ENCODE measurements at regions not wholly inside any gene's neighbourhood (a gene's known extent, or its start where the extent isn't known, plus 50 kb on each side); places are given as distances from the start of the nearest gene placed in this dataset.
"Not testable (repeated sequence)": the region's sequence is repeated elsewhere in the genome, so short reads cannot be mapped to it uniquely, and the experiment has no call there.

GRCh38 chr11:23151819-23152218, 291.5 kb upstream of the CCDC179 start:
- no peak for DNase-seq

- DNase-seq: no peak
These were observed 295.2 kb upstream of the CCDC179 start for GRCh38 chr11:23155503-23155902.

GRCh38 chr11:23164022-23164421, 303.7 kb upstream of the CCDC179 start:
- DNase-seq: no peak

- DNase-seq: no peak
These were observed 306.1 kb upstream of the CCDC179 start for GRCh38 chr11:23166376-23166775.

- no peak for DNase-seq
These were observed 319.3 kb upstream of the CCDC179 start for GRCh38 chr11:23179609-23180008.

- no peak for DNase-seq
These were observed 320.9 kb upstream of the CCDC179 start for GRCh38 chr11:23181022-23181807.

- DNase-seq: peak; percentile 11 to 17
These were observed 332.0 kb upstream of the CCDC179 start for GRCh38 chr11:23192256-23192655.

- no peak for DNase-seq
These were observed 341.8 kb upstream of the CCDC179 start for GRCh38 chr11:23201936-23202522.

- no peak for DNase-seq
These were observed 342.3 kb upstream of the CCDC179 start for GRCh38 chr11:23202611-23203010.

- DNase-seq: no peak
These were observed 345.0 kb upstream of the CCDC179 start for GRCh38 chr11:23205156-23205871.

- DNase-seq: no peak
These were observed 346.6 kb upstream of the CCDC179 start for GRCh38 chr11:23206741-23207336.

GRCh38 chr11:23211221-23211620, 350.9 kb upstream of the CCDC179 start:
- DNase-seq: no peak

GRCh38 chr11:23212807-23213206, 352.5 kb upstream of the CCDC179 start:
- DNase-seq: no peak

- DNase-seq: no peak
These were observed 356.8 kb upstream of the CCDC179 start for GRCh38 chr11:23217072-23217471.

GRCh38 chr11:23220086-23220485, 359.8 kb upstream of the CCDC179 start:
- not testable (repeated sequence) for DNase-seq

- no peak for DNase-seq
These were observed 361.1 kb upstream of the CCDC179 start for GRCh38 chr11:23221366-23221765.

GRCh38 chr11:23226331-23227077, 366.2 kb upstream of the CCDC179 start:
- peak; percentile 35 to 61 for DNase-seq

GRCh38 chr11:23227078-23227445, 366.8 kb upstream of the CCDC179 start:
- no peak for DNase-seq

- DNase-seq: no peak
These were observed 372.4 kb upstream of the CCDC179 start for GRCh38 chr11:23232652-23233051.

GRCh38 chr11:23233075-23233474, 372.8 kb upstream of the CCDC179 start:
- peak; percentile 69 to 75 for DNase-seq

- no peak for DNase-seq
These were observed 376.7 kb upstream of the CCDC179 start for GRCh38 chr11:23236826-23237555.
